ENCODE measurements at regions not wholly inside any gene's neighbourhood (a gene's known extent, or its start where the extent isn't known, plus 50 kb on each side); places are given as distances from the start of the nearest gene placed in this dataset.

DNA sequence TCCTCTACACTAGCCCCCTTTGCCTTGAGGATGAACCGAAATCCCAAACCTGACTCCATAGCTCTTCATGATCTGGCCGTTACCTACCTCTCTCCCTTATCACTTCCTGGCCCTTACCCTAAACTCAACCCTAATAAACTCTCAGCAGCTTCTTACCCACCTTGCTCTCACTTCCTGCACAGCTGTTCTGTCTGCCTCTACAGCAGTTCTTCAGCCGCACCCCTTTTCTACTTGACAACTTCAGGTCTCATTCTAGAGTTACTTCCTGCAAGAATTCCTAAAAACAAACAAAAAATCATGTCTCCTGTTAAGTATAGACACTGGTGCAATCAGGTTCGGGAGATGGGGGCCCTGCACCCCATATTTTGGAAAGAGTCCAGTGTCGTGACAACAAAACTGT lies 239.9 kb upstream of the CELF2 start:
- H3K9me3 Mint-ChIP-seq, result peaks cover 5% of the 10 kb centered on the region
- H3K4me3 Mint-ChIP-seq, result no peak overlapping the region
- TF ChIP-seq, protein P1, sequence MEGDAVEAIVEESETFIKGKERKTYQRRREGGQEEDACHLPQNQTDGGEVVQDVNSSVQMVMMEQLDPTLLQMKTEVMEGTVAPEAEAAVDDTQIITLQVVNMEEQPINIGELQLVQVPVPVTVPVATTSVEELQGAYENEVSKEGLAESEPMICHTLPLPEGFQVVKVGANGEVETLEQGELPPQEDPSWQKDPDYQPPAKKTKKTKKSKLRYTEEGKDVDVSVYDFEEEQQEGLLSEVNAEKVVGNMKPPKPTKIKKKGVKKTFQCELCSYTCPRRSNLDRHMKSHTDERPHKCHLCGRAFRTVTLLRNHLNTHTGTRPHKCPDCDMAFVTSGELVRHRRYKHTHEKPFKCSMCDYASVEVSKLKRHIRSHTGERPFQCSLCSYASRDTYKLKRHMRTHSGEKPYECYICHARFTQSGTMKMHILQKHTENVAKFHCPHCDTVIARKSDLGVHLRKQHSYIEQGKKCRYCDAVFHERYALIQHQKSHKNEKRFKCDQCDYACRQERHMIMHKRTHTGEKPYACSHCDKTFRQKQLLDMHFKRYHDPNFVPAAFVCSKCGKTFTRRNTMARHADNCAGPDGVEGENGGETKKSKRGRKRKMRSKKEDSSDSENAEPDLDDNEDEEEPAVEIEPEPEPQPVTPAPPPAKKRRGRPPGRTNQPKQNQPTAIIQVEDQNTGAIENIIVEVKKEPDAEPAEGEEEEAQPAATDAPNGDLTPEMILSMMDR (IDR thresholded peaks at IDR 0.05), result no peak
- peaks cover 7% of the 10 kb centered on the region for H3K27me3 Mint-ChIP-seq (ENCODE audit: low read depth, poor library complexity)
- no peak for DNase-seq
- H3K36me3 Mint-ChIP-seq (ENCODE audit: low read depth), result no peaks in the 10 kb centered on the region
- no peaks in the 10 kb centered on the region for H3K4me1 Mint-ChIP-seq
- no peak overlapping the region for H3K27ac Mint-ChIP-seq

DNA sequence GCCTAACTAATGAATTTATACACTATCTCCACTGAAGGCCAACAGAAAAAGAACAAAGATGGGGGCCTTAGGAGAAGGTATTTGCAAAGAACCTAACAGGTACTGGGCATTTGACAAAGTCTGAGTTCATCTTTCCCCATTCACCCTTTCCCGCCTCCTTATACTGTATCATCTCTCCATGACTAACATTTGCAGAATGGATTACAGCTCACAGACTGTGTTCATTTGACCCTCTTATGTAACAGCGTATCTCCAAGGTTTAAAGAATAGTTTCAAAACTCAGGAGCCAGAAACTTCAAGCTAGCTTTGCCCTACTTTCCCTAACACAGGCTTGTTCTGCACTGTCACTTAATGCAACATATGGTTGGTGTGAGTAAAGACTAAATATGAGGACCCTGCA lies 238.7 kb upstream of the CELF2 start:
- no peak overlapping the region for H3K27ac Mint-ChIP-seq
- DNase-seq, result no peak
- TF ChIP-seq, protein P1 (IDR thresholded peaks at IDR 0.05), result no peak
- no peak overlapping the region for H3K4me3 Mint-ChIP-seq
- H3K9me3 Mint-ChIP-seq, result peaks cover 11% of the 10 kb centered on the region
- peaks cover 7% of the 10 kb centered on the region for H3K27me3 Mint-ChIP-seq (ENCODE audit: low read depth, poor library complexity)
- no peaks in the 10 kb centered on the region for H3K36me3 Mint-ChIP-seq (ENCODE audit: low read depth)
- no peaks in the 10 kb centered on the region for H3K4me1 Mint-ChIP-seq

DNA sequence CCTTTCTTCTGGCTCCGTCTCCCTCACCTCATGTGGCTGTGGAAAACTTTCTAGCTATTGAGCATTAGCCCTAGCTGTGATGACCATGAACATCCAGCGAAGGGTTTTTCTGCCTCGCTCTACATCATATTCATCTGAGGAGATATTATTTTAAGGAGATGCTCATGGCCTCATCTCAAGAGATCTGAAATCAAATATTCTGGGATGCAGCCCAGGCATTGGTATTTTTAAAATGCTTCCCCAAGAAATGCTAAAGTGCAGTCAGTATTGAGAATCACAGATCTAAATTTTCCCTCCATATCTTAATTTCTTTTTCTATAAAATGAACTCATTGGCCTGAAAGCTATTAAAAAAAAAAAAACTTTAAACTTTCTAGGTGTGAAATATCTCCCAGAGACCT lies 238.2 kb upstream of the CELF2 start:
- TF ChIP-seq, protein P1 (IDR thresholded peaks at IDR 0.05), result no peak
- no peak overlapping the region for H3K4me3 Mint-ChIP-seq
- H3K27me3 Mint-ChIP-seq (ENCODE audit: low read depth, poor library complexity), result peaks cover 7% of the 10 kb centered on the region
- DNase-seq, result no peak
- H3K36me3 Mint-ChIP-seq (ENCODE audit: low read depth), result no peaks in the 10 kb centered on the region
- H3K9me3 Mint-ChIP-seq, result peaks cover 16% of the 10 kb centered on the region
- no peak overlapping the region for H3K27ac Mint-ChIP-seq
- no peaks in the 10 kb centered on the region for H3K4me1 Mint-ChIP-seq

DNA sequence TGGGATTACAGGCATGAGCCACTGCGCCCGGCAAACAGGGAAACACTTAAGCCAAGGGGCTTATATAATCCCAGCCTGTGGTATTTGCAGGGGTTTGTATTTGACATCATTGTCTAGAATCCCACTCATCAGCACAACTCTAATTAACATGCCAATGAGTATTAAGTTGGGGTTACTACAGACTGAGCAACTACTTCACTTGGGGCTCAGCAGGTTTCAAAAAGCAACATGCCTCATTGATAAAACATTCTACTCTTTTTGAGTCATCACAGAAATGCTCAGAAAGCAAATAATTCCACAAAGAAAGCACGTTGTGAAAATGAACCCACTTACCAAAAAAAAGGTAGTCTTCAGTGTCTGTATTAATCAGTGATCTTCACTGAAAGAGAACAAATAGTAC lies 236.9 kb upstream of the CELF2 start:
- Mint-ChIP-seq H3K4me3 (no peak overlapping the region), H3K4me1 (no peaks in the 10 kb centered on the region), H3K27me3 (ENCODE audit: low read depth, poor library complexity) (peaks cover 8% of the 10 kb centered on the region), H3K27ac (no peak overlapping the region), H3K9me3 (peaks cover 19% of the 10 kb centered on the region), H3K36me3 (ENCODE audit: low read depth) (no peaks in the 10 kb centered on the region)
- no peak for DNase-seq
- TF ChIP-seq, protein P1 (IDR thresholded peaks at IDR 0.05), result no peak

DNA sequence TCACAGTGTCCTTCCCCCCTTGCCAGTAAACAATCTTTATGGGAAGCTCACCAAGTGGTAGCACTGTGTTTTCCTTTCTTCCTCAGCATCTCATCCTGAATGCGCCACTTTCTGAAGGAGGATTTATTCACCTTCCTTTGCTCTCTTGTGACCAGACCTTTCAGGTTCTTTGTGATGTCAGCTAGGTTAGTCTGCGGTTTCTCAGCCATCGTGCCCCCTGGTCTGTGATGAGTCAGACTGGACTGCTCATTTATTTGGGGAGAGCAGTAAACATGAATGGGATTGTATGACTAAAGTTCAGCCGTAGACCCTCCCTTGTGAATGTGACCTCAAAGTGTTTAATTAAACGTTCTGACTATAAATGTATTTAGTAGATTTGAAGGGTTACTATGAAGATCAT lies 235.1 kb upstream of the CELF2 start:
- Mint-ChIP-seq H3K9me3 (peaks cover 19% of the 10 kb centered on the region), H3K4me3 (no peak overlapping the region), H3K4me1 (no peaks in the 10 kb centered on the region), H3K36me3 (ENCODE audit: low read depth) (no peaks in the 10 kb centered on the region), H3K27ac (no peak overlapping the region), H3K27me3 (ENCODE audit: low read depth, poor library complexity) (peaks cover 7% of the 10 kb centered on the region)
- DNase-seq, result no peak
- TF ChIP-seq, protein P1 (IDR thresholded peaks at IDR 0.05), result no peak

DNA sequence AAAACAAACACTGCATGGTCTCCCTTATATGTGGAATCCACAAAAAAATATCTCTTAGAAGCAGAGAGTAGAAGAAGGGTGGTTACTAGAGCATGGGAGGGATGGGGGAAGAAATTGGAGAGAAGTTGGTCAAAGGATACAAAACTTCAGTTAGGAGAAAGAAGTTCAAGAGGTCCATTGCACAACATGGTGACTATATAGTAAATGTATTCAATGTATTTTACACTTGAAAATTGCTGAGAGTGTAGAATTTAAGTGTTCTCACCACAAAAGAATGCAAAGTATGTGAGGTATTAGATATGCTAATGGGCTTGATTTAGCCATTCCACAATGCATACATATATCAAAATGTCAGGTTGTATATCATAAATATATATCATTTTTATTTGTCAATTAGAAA lies 232.0 kb upstream of the CELF2 start:
- no peaks in the 10 kb centered on the region for H3K4me1 Mint-ChIP-seq
- H3K9me3 Mint-ChIP-seq, result peaks cover 19% of the 10 kb centered on the region
- H3K36me3 Mint-ChIP-seq (ENCODE audit: low read depth), result no peaks in the 10 kb centered on the region
- no peak overlapping the region for H3K4me3 Mint-ChIP-seq
- TF ChIP-seq, protein P1 (IDR thresholded peaks at IDR 0.05), result no peak
- H3K27me3 Mint-ChIP-seq (ENCODE audit: low read depth, poor library complexity), result peaks cover 7% of the 10 kb centered on the region
- H3K27ac Mint-ChIP-seq, result no peak overlapping the region
- DNase-seq, result no peak

Measured in nephron progenitor cell (in vitro differentiated cells).